Hepatocyte (in vitro differentiated cells): ENCODE measurements at regions not wholly inside any gene's neighbourhood (a gene's known extent, or its start where the extent isn't known, plus 50 kb on each side); places are given as distances from the start of the nearest gene placed in this dataset.

Experiments used
- CTCF ChIP-seq: fragments of 200-600 bp; sonication (generic); IDR thresholded peaks from 2 replicates; pipeline ENCODE4 v1.5.1; 2016; ENCODE audit warnings: antibody characterized with exemption, mild to moderate bottlenecking; ENCODE audit not compliant: poor library complexity
- EZH2 ChIP-seq: fragments of 200-600 bp; sonication (generic); IDR thresholded peaks from 2 replicates; pipeline ENCODE4 v1.6.1; 2016; ENCODE audit warnings: antibody characterized with exemption, mild to moderate bottlenecking, borderline replicate concordance
- EZH2phosphoT487 ChIP-seq: fragments of 200-600 bp; sonication (generic); IDR thresholded peaks from one replicate; pipeline ENCODE4 v1.6.1; 2018; ENCODE audit warnings: antibody characterized with exemption, mild to moderate bottlenecking, low read depth, moderate library complexity; ENCODE audit not compliant: unreplicated experiment, severe bottlenecking

GRCh38 chr4:82216219-82216618 lies 157.6 kb downstream of the HNRNPD start:
- TF ChIP-seq CTCF (no peak), EZH2phosphoT487 (no peak), EZH2 (no peak)
